GM12865 (cell line): ENCODE measurements at regions not wholly inside any gene's neighbourhood (a gene's known extent, or its start where the extent isn't known, plus 50 kb on each side); places are given as distances from the start of the nearest gene placed in this dataset.

Experiments
- DNase-seq: peaks from one replicate; pipeline ENCODE4 v3.0.0; 2010; ENCODE audit warnings: low read depth
- H3K4me3 ChIP-seq: 2 replicates; pipeline ENCODE4 v1.5.1; 2011; ENCODE audit warnings: mild to moderate bottlenecking, low read depth, low read length, control low read depth
- CTCF ChIP-seq: IDR thresholded peaks from 2 replicates; pipeline ENCODE4 v1.5.1; 2011; ENCODE audit warnings: low read length, control low read depth, low read depth, inconsistent platforms; ENCODE audit not compliant: insufficient read depth; ENCODE audit errors: missing control alignments

GRCh38 chr15:95848126-95848525, 482.4 kb upstream of the NR2F2 start:
- no peak for TF ChIP-seq CTCF
- H3K4me3 ChIP-seq = peak overlapping the region; percentile 24; the same call in 1 of the 2 replicates
- DNase-seq = no peak

- peak; percentile 50 for DNase-seq
- no peak overlapping the region for H3K4me3 ChIP-seq
- TF ChIP-seq CTCF = peak; percentile 28
Observed at GRCh38 chr15:95850837-95851236, 479.7 kb upstream of the NR2F2 start.

- DNase-seq = no peak
- no peak overlapping the region for H3K4me3 ChIP-seq
- TF ChIP-seq CTCF = no peak
Observed at GRCh38 chr15:95853350-95853749, 477.1 kb upstream of the NR2F2 start.

GRCh38 chr15:95857124-95857757, 473.3 kb upstream of the NR2F2 start:
- no peak for DNase-seq
- TF ChIP-seq CTCF = no peak
- no peak overlapping the region for H3K4me3 ChIP-seq

- no peak for TF ChIP-seq CTCF
- H3K4me3 ChIP-seq = no peak overlapping the region
- DNase-seq = no peak
Observed at GRCh38 chr15:95857758-95858157, 472.7 kb upstream of the NR2F2 start.

GRCh38 chr15:95860406-95860805, 470.1 kb upstream of the NR2F2 start:
- DNase-seq = no peak
- H3K4me3 ChIP-seq = no peak overlapping the region
- TF ChIP-seq CTCF = no peak

- peak; percentile 75 for DNase-seq
- H3K4me3 ChIP-seq = no peak overlapping the region
- no peak for TF ChIP-seq CTCF
Observed at GRCh38 chr15:95864467-95864886, 466.0 kb upstream of the NR2F2 start.
